Skin of body (tissue), 1 donor: ENCODE measurements at regions not wholly inside any gene's neighbourhood (a gene's known extent, or its start where the extent isn't known, plus 50 kb on each side); places are given as distances from the start of the nearest gene placed in this dataset.

Source experiments
- DNase-seq: peaks from one replicate; lab custom pipeline; 2025; lab: John Stamatoyannopoulos, UW

GRCh38 chr9:1415146-1415545 is 365.0 kb downstream of the DMRT2 start:
- no peak for DNase-seq

GRCh38 chr9:1416261-1416660 is 366.1 kb downstream of the DMRT2 start:
- DNase-seq = no peak

GRCh38 chr9:1421436-1421835 is 371.3 kb downstream of the DMRT2 start:
- no peak for DNase-seq

GRCh38 chr9:1427875-1428274 is 377.7 kb downstream of the DMRT2 start:
- peak; percentile 66 for DNase-seq

- no peak for DNase-seq
Measured at GRCh38 chr9:1429297-1429696, 379.1 kb downstream of the DMRT2 start.

GRCh38 chr9:1431461-1431860 is 381.3 kb downstream of the DMRT2 start:
- DNase-seq = no peak

GRCh38 chr9:1434052-1434767 is 384.1 kb downstream of the DMRT2 start:
- DNase-seq = peak; percentile 76

- DNase-seq = peak; percentile 76
Measured at GRCh38 chr9:1434811-1435210, 384.7 kb downstream of the DMRT2 start.

- no peak for DNase-seq
Measured at GRCh38 chr9:1440256-1440655, 390.1 kb downstream of the DMRT2 start.

- DNase-seq = no peak
Measured at GRCh38 chr9:1442105-1442504, 391.9 kb downstream of the DMRT2 start.

- DNase-seq = no peak
Measured at GRCh38 chr9:1443450-1443849, 393.3 kb downstream of the DMRT2 start.

- DNase-seq = no peak
Measured at GRCh38 chr9:1446671-1447070, 396.5 kb downstream of the DMRT2 start.

GRCh38 chr9:1453636-1454035 is 403.5 kb downstream of the DMRT2 start:
- no peak for DNase-seq

- no peak for DNase-seq
Measured at GRCh38 chr9:1454211-1454610, 404.1 kb downstream of the DMRT2 start.

- DNase-seq = peak; percentile 96
Measured at GRCh38 chr9:1454616-1455347, 404.6 kb downstream of the DMRT2 start.

- DNase-seq = no peak
Measured at GRCh38 chr9:1455766-1456165, 405.6 kb downstream of the DMRT2 start.

- no peak for DNase-seq
Measured at GRCh38 chr9:1456301-1457024, 406.3 kb downstream of the DMRT2 start.

GRCh38 chr9:1457460-1457859 is 407.3 kb downstream of the DMRT2 start:
- DNase-seq = no peak

GRCh38 chr9:1458503-1458902 is 408.3 kb downstream of the DMRT2 start:
- DNase-seq = peak; percentile 28

GRCh38 chr9:1460143-1460769 is 410.1 kb downstream of the DMRT2 start:
- no peak for DNase-seq

- no peak for DNase-seq
Measured at GRCh38 chr9:1461812-1462211, 411.7 kb downstream of the DMRT2 start.
